ENCODE measurements at regions not wholly inside any gene's neighbourhood (a gene's known extent, or its start where the extent isn't known, plus 50 kb on each side); places are given as distances from the start of the nearest gene placed in this dataset.

DNA sequence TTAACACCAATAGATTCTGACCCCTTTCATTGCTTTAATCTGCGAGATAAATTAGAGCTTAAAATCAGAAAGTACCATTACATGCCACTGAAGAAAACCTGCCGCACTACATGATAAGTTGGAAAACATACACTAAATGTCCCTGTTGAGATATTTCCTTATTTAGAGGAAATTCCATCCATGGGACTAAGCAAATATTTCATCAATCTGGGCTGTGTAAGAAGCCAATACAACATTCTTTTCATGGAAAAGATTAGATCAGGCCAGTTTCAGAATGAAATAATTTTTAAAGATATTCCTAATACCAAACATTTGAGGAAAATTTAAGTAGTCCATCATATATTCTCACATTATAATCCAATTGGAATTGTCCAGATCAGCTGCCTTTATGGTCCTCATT is 112.8 kb downstream of the LLPH start:
- Histone ChIP-seq H3K4me3 (no peak overlapping the region), H3K27ac (no peak overlapping the region), H3K4me2 (no peak overlapping the region), H3K9me3 (no peaks in the 10 kb centered on the region), H3K4me1 (peaks cover 6% of the 10 kb centered on the region; the same call in 1 of the 3 replicates)
- no peak for ATAC-seq
- ChIA-PET POLR2A (no interaction called here), CTCF (no interaction called here)
- no peak for TF ChIP-seq RNF2 (IDR thresholded peaks at IDR 0.05; ENCODE audit: borderline replicate concordance, low read depth)
- TF ChIP-seq FOXS1 (CRISPR knock-in tag; IDR thresholded peaks at IDR 0.05), result no peak
- TF ChIP-seq RARB (CRISPR knock-in tag; IDR thresholded peaks at IDR 0.05), result no peak
- no peak for TF ChIP-seq POLR2AphosphoS2 (conservative IDR thresholded peaks at IDR 0.05; ENCODE audit: low read length)
- no peak for TF ChIP-seq NPAS2 (CRISPR knock-in tag; IDR thresholded peaks at IDR 0.05; ENCODE audit: borderline replicate concordance)
- no peak for TF ChIP-seq ZC3H11A (IDR thresholded peaks at IDR 0.05)
- WGBS (ENCODE audit: missing lambda C conversion rate), result 91% methylated on average over 2 of the region's 2 CpGs
- no peak for FAIRE-seq
- DNase-seq (ENCODE audit: low read depth in 1 of 2, low spot score in 1 of 2), result no peak

Small RNAs in the stretch of these regions (small RNA-seq; reads per million reads assigned to genes)
- gene MIR6074, result 0 reads per million in 6 experiments
- gene RNA5SP362, result 0 reads per million in 6 experiments
